ENCODE measurements at regions not wholly inside any gene's neighbourhood (a gene's known extent, or its start where the extent isn't known, plus 50 kb on each side); places are given as distances from the start of the nearest gene placed in this dataset.

DNA sequence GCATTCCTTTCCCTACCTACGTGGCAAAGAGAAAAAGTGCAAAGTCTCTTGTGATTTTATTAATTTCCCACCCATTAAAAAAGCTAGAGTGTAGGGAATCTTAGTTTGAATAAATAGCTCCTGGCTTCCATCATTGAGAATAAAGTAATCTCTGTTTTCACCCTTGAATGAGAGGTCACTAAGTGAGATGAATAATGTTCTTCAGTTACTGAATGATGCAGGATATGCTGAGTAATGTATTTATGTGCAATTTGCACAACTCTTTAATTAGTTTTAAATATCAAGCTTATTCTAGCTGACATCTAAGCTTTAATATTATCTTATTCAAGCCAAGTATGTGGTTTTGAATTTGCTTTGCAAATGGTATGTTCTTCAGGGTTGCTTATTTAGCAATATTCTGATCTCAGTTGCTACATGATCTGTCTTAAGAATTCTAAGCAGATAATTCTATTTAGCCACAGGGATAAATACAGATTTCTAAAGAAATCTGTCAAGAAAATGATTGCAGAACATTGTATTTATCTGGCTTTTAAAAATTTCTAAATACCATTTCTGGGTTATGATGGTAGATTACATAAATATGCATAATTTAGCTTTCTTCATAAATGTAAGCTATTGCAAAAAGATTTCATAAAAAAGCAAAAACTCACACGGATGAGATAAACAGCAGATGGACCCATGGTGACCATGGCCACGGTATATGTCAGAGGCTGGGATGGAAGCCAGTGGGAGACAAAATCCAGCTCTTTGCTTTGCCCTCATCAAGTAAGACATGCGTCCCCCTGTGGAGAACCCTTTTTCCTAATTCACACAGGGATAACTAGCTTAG, 141.0 kb downstream of the MACC1 start:
- TF ChIP-seq EZH2 (IDR thresholded peaks at IDR 0.05; ENCODE audit: low read depth) = no peak
- TF ChIP-seq CTCF (conservative IDR thresholded peaks at IDR 0.05) = no peak
